GM23338 (cell line): ENCODE measurements at regions not wholly inside any gene's neighbourhood (a gene's known extent, or its start where the extent isn't known, plus 50 kb on each side); places are given as distances from the start of the nearest gene placed in this dataset.

ENCODE experiments used
- ATAC-seq: fragments of 200-7000 bp; cut with Tn5 transposase; 3 replicates; pipeline ENCODE4 v1.9.1; 2020
- DNase-seq: peaks from one replicate; pipeline ENCODE4 v3.0.0-alpha.2; 2015; ENCODE audit warnings: low spot score
- H2AFZ ChIP-seq: fragments of 200-600 bp; sonication (generic); 2 replicates; pipeline ENCODE4 v1.8.0; 2016; ENCODE audit warnings: antibody characterized with exemption, mild to moderate bottlenecking, moderate library complexity
- H3F3A ChIP-seq: fragments of 200-600 bp; sonication (generic); replicated peaks from 2 replicates; pipeline ENCODE4 v1.8.0; 2017; ENCODE audit warnings: antibody characterized with exemption, mixed run types, low read depth
- H3K27ac ChIP-seq: fragments of 200-600 bp; sonication (generic); 2 replicates; pipeline ENCODE4 v1.6.1; 2016; ENCODE audit warnings: low read depth
- H3K27me3 ChIP-seq: fragments of 200-600 bp; sonication (generic); 2 replicates; pipeline ENCODE4 v1.8.0; 2016; ENCODE audit warnings: mild to moderate bottlenecking, mixed run types, moderate library complexity; ENCODE audit not compliant: insufficient read depth
- H3K36me3 ChIP-seq: fragments of 200-600 bp; sonication (generic); 2 replicates; pipeline ENCODE4 v1.8.0; 2016; ENCODE audit warnings: mild to moderate bottlenecking; ENCODE audit not compliant: insufficient read depth
- H3K4me1 ChIP-seq: fragments of 200-600 bp; sonication (generic); 2 replicates; pipeline ENCODE4 v1.8.0; 2016; ENCODE audit warnings: mild to moderate bottlenecking, moderate library complexity; ENCODE audit not compliant: insufficient read depth
- H3K4me2 ChIP-seq: fragments of 200-600 bp; sonication (generic); 2 replicates; pipeline ENCODE4 v1.7.1; 2017; ENCODE audit warnings: mixed run types
- H3K4me3 ChIP-seq: fragments of 200-600 bp; sonication (generic); 2 replicates; pipeline ENCODE4 v1.6.1; 2016; ENCODE audit warnings: mixed run types
- H3K79me2 ChIP-seq: fragments of 200-600 bp; sonication (generic); replicated peaks from 2 replicates; pipeline ENCODE4 v1.8.0; 2017; ENCODE audit warnings: mild to moderate bottlenecking; ENCODE audit not compliant: insufficient read depth
- H3K9me2 ChIP-seq: fragments of 200-600 bp; sonication (generic); 2 replicates; pipeline ENCODE4 v1.8.0; 2017; ENCODE audit not compliant: insufficient read depth
- H4K20me1 ChIP-seq: fragments of 200-600 bp; sonication (generic); replicated peaks from 2 replicates; pipeline ENCODE4 v1.8.0; 2017; ENCODE audit warnings: mild to moderate bottlenecking; ENCODE audit not compliant: insufficient read depth
- H3K27ac Mint-ChIP-seq: 2 replicates; pipeline ENCODE4 v1.8.0; 2020; ENCODE audit warnings: inconsistent platforms, mild to moderate bottlenecking, moderate library complexity, mixed read lengths
- H3K27me3 Mint-ChIP-seq: 3 replicates; pipeline ENCODE4 v1.8.0; 2022; ENCODE audit warnings: low read depth, mild to moderate bottlenecking, moderate library complexity, mixed read lengths, inconsistent platforms; ENCODE audit not compliant: insufficient read depth, poor library complexity
- H3K36me3 Mint-ChIP-seq: 3 replicates; pipeline ENCODE4 v1.8.0; 2021; ENCODE audit warnings: low read depth, mild to moderate bottlenecking, inconsistent platforms, moderate library complexity, mixed read lengths
- H3K4me1 Mint-ChIP-seq: 3 replicates; pipeline ENCODE4 v1.8.0; 2020; ENCODE audit warnings: mild to moderate bottlenecking, inconsistent platforms, mixed read lengths
- H3K4me3 Mint-ChIP-seq: 3 replicates; pipeline ENCODE4 v1.8.0; 2021; ENCODE audit warnings: moderate library complexity, mild to moderate bottlenecking, inconsistent platforms, mixed read lengths
- H3K9me3 Mint-ChIP-seq: 3 replicates; pipeline ENCODE4 v1.8.0; 2020; ENCODE audit warnings: moderate library complexity, mild to moderate bottlenecking, inconsistent platforms, mixed read lengths
- CREB1 ChIP-seq: fragments of 250-450 bp; sonication (Bioruptor Pico); IDR thresholded peaks from 2 replicates; pipeline ENCODE4 v1.5.0; 2020; ENCODE audit warnings: low read depth, mild to moderate bottlenecking, moderate library complexity
- CTCF ChIP-seq, 2 experiments: fragments of 200-600 bp in 1 of 2; sonication (generic) in 1 of 2; conservative IDR thresholded peaks; 2 replicates each; pipeline versions ENCODE4 v1.5.1 to v1.6.1; 2016 to 2017; ENCODE audit warnings: antibody characterized with exemption in 2 of 2, low read depth in 2 of 2, mild to moderate bottlenecking in 2 of 2, moderate library complexity in 1 of 2
- ETS1 ChIP-seq: IDR thresholded peaks from 2 replicates; pipeline ENCODE4 v1.6.1; 2016; ENCODE audit warnings: antibody characterized with exemption
- EZH2 ChIP-seq: fragments of 200-600 bp; sonication (generic); IDR thresholded peaks from one replicate; pipeline ENCODE4 v1.8.0; 2017; ENCODE audit warnings: antibody characterized with exemption, mild to moderate bottlenecking, low read depth; ENCODE audit not compliant: unreplicated experiment
- EZH2phosphoT487 ChIP-seq: fragments of 200-600 bp; sonication (generic); IDR thresholded peaks from one replicate; pipeline ENCODE4 v1.8.1; 2018; ENCODE audit warnings: antibody characterized with exemption; ENCODE audit not compliant: unreplicated experiment
- JUNB ChIP-seq: IDR thresholded peaks from one replicate; pipeline ENCODE4 v1.6.1; 2016; ENCODE audit warnings: antibody characterized with exemption; ENCODE audit not compliant: unreplicated experiment
- NANOG ChIP-seq: IDR thresholded peaks from 2 replicates; pipeline ENCODE4 v1.6.1; 2016; ENCODE audit warnings: antibody characterized with exemption, borderline replicate concordance
- POLR2AphosphoS5 ChIP-seq: IDR thresholded peaks from 2 replicates; pipeline ENCODE4 v1.6.1; 2016; ENCODE audit warnings: antibody characterized with exemption, low read depth
- REST ChIP-seq: IDR thresholded peaks from one replicate; pipeline ENCODE4 v1.6.1; 2018; ENCODE audit warnings: antibody characterized with exemption; ENCODE audit not compliant: unreplicated experiment
- STAT1 ChIP-seq: IDR thresholded peaks from one replicate; pipeline ENCODE4 v1.6.1; 2016; ENCODE audit warnings: antibody characterized with exemption; ENCODE audit not compliant: unreplicated experiment
- ZNF114 ChIP-seq: fragments of 250-450 bp; sonication (Bioruptor Pico); IDR thresholded peaks from 2 replicates; pipeline ENCODE4 v1.5.0; 2020; ENCODE audit warnings: mild to moderate bottlenecking, moderate library complexity
- ZNF331 ChIP-seq: fragments of 250-450 bp; sonication (Bioruptor Pico); IDR thresholded peaks from 2 replicates; pipeline ENCODE4 v1.5.0; 2020; ENCODE audit warnings: low read depth, mild to moderate bottlenecking, moderate library complexity
- ZNF462 ChIP-seq: fragments of 250-450 bp; sonication (Bioruptor Pico); IDR thresholded peaks from 2 replicates; pipeline ENCODE4 v1.5.0; 2020; ENCODE audit warnings: mild to moderate bottlenecking, moderate library complexity

- H3K4me1 Mint-ChIP-seq, result no peaks in the 10 kb centered on the region
- TF ChIP-seq NANOG (no peak), ETS1 (no peak), CREB1 (CRISPR knock-in tag) (no peak), POLR2AphosphoS5 (no peak), EZH2 (no peak), ZNF331 (CRISPR knock-in tag) (no peak), REST (no peak), STAT1 (no peak), EZH2phosphoT487 (no peak), JUNB (no peak), ZNF462 (CRISPR knock-in tag) (no peak), ZNF114 (no peak), CTCF (conservative IDR thresholded peaks at IDR 0.05; ENCODE audit: low read depth in 2 of 2) (no peak)
- Histone ChIP-seq H2AFZ (no peak overlapping the region), H3K4me3 (no peak overlapping the region), H3K27me3 (no peaks in the 10 kb centered on the region), H3K27ac (no peak overlapping the region), H3K79me2 (no peaks in the 10 kb centered on the region), H3K36me3 (no peaks in the 10 kb centered on the region), H3K4me1 (no peaks in the 10 kb centered on the region), H4K20me1 (no peaks in the 10 kb centered on the region), H3K9me2 (peaks cover 4% of the 10 kb centered on the region; the same call in 1 of the 2 replicates), H3F3A (0 out of 2 replicates have a peak, but pooled peaks cover 6% of the 10 kb centered on the region), H3K4me2 (no peak overlapping the region)
- H3K27me3 Mint-ChIP-seq, result no peaks in the 10 kb centered on the region
- H3K4me3 Mint-ChIP-seq, result no peak overlapping the region
- DNase-seq (no peak), ATAC-seq (no peak)
- no peak overlapping the region for H3K27ac Mint-ChIP-seq
- no peaks in the 10 kb centered on the region for H3K36me3 Mint-ChIP-seq
- peaks cover 3% of the 10 kb centered on the region; the same call in 2 of the 3 replicates for H3K9me3 Mint-ChIP-seq
These were observed 322.4 kb upstream of the N4BP1 start for GRCh38 chr16:48932216-48932855.
